GM21367 (cell line): ENCODE measurements at regions not wholly inside any gene's neighbourhood (a gene's known extent, or its start where the extent isn't known, plus 50 kb on each side); places are given as distances from the start of the nearest gene placed in this dataset.
"Not testable (repeated sequence)": the region's sequence is repeated elsewhere in the genome, so short reads cannot be mapped to it uniquely, and the experiment has no call there.

Experiments used
- ATAC-seq: cut with Tn5 transposase; IDR thresholded peaks from one replicate; pipeline ENCODE4 v1.9.1; 2021; ENCODE audit not compliant: unreplicated experiment

DNA sequence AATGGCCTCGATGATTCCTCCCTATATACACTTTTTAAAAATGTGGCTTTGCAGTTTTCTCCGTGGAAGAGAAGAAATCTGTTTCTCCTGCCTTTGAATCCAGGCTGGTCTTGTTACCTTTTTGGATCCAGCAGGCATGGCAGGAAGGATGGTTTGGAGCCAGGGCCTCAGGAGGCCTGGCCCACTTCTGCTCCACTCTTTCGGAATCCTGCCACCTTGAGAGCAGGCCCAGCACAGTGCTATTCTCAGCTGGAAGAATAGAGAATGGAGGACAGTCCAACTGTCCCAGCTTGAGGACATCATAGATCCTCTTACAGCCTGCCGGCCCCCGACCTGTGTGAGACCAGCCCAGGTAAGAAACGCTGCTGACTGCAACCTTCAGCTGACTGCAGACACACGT, 421.5 kb downstream of the FUT8 start:
- ATAC-seq: no peak

DNA sequence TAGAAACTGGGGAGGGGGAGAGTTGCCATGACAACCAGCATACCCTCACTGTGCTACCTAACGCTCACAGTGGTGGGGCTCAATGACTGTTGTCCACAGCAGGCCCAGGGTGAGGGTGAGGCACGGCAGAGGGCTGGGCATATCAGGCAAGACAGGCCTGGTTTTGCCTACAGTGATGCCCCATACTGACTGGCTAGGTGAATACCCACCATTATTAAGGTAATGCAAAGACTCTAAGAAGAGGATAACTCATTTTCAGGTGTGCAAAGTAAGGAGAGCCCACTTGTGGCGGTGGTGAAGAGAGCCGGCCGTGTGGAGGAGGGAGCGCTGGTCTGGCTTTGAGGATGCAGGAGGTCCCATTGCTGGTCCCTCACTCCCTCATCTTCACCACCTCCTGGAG, 422.3 kb downstream of the FUT8 start:
- ATAC-seq: no peak

DNA sequence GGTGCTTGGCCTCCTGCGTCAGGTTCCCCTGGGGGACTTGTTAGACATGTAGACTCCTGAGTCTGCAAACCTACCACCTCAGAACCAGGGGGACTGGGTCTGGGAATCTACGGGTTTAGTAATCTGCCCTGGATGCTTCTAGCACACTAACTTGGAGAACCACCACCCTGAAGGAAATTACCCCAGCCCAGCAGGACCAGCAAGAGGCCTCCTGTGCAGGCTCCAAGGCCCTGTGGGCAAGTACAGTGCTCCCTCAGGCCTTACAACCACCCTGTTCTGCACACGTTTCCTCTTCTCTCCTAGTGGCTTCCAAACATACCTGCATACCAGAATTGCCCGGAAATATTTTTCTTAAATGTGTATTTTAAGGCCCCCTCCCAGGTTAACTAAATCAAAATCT, 423.0 kb downstream of the FUT8 start:
- no peak for ATAC-seq

DNA sequence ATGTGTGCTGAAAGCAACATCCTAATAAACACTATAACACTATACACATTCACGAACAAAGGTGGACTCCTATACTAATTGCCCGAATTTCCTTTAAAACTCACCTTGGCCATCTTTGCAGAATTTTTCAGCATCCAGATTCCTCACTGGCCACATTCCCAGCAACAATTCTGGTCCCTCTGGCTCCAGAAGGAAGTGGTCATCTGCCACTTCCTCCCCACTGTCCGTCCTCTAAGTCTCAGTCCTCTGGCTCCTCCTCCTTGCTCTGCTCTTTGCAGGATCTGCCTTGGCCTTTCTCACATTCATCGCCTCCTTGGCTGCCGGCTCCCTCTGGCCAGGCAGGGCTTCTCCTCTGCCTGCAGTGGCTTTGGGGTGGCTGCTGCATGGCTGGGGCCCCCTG, 426.0 kb downstream of the FUT8 start:
- ATAC-seq: no peak

DNA sequence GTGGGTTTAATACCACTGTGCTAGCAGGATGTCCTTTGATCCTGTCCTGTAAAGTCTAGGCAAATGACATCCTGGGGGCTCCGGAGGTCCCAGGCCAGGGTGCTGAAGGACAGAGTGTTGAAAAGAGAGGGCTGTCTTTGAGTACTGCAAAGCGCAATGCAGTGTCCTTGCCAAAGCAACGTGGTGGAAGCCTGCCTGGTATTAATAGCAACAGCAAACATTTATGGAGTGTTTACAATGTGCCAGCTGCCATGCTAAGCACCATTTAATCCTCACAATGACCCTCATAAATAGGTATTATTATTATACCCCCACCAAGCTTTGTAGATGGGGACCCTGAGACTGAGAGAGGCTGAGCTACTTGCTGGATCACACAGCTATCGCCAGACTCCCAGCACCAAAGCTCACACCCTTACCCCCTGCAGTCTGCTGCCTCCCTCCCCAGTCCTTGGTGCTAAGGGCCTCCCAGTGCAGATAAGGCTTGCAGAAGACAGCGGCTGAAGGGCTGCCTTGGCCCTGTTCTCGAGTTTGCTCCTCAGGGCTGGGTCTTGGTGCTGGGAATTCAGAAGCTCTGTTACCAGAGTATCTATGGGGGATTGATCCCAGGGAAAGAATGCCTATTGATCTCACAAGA, 427.7 kb downstream of the FUT8 start:
- ATAC-seq: no peak

DNA sequence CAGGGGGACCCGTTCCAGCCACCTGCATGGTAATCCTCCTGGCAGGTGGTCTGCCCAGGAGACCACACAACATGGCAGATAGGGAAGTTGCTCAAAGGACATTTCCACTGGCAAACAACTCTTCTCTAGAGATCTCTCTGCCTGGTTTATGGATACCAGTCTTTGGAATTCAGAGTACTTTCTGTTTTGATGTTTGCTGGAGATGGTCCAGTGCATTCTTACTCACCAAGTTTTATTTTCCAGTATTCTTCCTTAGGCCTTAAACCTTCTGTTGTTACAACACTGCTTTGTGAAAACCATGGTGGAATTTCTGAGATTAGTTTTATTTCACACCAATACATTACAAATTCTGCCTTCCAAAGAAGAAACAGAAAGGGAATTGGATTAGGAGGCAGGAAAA, 428.3 kb downstream of the FUT8 start:
- no peak for ATAC-seq

DNA sequence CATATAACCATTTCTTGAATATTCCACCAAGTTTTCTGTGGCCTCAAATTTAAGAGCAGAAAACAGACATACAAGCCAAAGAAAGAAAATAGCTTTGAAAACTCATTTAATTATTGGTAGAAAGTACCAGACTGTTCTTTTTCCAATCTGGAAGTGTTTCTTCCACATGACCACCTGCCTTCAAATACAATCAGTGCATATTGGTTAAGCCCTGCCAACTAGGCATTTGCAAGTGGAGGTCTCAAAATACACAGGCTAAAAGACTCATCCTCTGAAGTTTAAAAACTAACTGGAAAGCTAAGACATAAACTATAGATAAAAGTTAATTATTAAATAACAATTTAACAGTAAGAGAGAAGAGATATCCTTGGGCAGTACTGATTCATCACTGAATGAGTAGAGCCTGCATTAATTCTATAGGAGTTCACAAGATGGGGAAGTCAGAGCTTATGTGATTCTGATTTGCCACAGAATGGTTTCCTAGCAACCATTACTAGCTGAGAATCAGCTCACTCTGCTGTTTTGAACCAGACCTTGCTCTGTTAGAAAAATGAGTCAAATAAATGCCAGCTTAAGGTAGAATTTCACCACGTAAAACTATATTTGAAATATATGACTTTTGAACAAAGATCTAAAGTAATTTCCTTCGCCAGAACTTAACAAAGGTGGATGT, 433.8 kb downstream of the FUT8 start:
- no peak for ATAC-seq

DNA sequence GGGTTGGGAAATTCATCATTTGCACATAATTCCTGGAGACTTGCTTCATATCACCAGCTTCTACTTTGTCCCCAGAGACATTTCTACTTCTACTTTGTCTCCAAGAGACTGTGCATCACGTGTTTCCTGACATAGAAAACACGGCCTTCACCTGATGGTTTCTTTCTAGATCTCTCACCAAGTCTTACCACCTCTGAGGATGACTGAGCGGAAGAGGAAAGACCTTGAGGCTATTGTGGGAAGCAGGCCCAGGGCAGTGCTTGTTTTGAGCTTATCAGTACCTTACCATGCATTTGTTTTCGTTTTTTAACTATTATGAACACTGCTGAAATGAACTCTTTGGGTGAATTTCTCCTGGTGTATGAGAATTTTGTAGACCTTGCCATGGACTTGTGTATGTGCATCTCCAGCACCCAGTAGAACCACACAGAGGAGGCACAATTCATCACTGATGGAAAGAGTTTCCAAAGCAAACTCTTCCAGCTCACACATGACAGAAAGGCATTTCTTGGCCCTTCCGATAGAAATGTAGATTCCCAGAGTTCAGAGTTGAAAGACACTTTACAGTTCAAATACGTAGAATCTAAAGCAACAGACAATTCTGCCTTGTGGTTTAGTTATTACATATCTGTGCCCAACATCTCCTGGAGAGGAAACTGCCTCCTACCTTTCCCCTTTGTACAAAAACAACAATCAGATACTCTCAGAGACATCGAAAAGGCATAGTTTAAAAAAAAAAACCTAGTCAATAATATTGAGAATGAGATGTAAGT, 434.7 kb downstream of the FUT8 start:
- peak; percentile 55 for ATAC-seq

DNA sequence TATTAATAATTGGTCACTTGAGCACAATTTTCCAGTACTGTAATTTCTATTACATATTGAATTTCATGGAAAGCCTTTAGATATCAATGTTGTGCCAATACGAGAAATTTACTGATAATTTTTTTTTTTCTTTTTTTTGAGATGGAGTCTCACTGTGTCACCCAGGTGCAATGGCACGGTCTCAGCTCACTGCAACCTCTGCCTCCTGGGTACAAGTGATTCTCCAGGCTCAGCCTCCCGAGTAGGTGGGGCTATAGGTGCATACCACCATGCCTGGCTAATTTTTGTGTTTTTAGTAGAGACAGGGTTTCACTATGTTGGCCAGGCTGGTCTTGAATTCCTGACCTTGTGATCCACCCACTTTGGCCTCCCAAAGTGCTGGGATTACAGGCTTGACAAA, 435.4 kb downstream of the FUT8 start:
- ATAC-seq: not testable (repeated sequence)

DNA sequence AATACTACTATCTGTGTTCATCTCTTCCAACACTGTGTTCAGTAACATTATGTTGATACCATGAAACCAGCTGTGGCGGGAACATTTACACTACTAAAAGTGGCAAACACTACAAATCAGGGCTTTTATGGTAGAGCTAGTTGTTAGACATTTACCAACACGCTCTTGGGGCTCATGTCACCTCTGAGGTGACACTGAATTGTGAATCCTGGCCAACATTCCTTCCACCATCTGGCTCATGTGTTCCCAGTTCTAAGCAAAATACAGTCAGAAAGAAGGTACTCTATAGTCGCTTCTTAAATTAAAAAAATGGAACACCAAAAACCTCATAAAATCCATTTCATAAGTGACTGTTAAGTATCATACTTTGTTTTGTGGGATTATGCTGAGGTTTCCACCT, 436.6 kb downstream of the FUT8 start:
- no peak for ATAC-seq

DNA sequence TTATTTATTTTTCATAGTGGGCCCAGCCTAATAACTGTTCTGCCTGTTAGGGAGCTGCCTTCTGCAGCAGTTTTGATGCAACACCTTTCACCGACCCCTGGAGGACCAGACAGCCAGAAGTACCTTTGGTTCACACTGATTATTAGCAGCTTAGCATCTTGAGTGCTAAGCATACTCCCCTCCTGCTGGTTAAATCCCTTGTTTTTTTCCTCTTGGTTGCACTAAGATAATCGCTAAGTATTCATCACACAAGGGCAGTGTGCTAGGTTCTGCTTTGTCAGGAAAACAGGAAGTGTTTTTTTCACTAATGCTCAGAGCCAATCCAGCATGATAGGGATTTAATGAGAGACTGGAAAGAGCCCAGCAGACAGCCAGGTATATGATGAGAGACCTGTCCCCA, 437.0 kb downstream of the FUT8 start:
- no peak for ATAC-seq

DNA sequence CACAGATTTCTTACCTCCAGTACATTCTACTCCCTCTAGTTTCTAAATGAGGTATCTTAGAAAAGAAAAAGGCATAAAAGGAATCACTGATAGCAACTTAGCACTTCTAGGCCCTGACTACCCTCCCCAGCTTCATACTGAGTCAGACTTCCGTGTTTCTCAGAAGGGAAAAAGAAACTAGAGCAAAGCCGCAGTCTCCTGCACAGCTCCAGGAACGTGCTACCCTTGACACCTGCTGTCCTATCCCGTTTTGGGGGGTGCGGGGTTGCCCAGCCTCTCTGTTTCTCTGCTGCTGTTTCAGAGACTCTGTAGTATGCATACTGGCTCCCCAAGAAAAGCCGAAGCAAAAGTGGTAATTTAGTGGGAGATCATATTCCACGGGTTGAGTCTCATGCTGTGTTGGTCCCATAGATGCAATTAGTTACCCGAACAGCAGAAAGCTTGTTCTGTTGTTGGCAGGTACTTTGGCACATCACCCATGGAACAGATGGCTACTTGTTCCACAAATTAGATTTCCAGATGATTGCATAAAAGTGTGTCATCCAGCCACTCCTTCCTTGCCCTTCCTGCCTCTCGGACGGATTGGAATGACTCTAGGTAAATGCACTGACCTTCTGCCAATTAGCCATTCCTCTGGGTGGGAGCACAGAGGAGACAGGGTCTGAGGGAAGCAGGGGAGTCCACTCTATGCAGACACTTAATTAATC, 438.1 kb downstream of the FUT8 start:
- no peak for ATAC-seq

DNA sequence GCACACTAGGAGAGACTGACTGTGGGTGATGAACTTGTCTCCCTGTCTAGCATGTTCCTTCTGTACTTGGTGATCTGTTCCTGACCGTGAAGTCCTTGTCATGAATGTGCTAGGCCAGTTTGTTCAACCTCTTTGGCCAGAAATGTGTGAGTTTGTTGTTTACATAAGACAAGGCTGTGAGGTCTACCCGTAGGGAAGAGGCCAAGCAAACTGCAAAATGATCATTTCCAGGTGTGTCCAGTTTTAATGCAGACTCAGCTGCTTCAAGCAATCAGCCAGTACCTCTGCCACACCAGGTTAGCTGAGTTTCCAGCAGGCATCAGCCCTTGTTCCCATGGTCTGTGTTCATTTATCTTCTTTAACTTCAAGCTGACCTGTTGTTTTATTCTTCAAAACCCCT, 440.2 kb downstream of the FUT8 start:
- no peak for ATAC-seq

DNA sequence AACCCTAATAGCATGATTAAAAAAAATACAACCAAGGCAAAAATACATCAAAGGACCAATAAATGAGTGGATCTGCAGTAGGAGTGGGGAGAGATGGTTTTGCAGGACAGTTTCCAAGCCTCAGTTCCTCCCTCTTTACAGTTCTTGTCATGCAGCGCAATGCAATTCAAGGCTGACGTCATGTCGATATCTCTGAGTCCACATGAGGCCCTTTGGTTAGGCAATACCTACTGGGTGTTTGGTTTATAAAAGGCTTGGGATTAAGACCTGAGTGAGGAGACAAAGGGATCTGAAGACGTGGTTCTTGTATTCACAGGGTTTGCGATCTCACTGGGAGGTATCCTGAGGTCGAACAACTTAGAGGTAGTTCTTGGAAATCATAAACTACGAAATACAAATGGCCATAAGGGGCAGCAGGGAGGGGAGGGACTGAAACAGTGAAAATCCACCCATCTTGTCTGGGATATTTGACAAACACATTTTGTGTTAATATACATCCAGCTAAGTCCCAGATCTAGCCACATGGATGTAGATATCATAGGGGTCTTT, 441.0 kb downstream of the FUT8 start:
- no peak for ATAC-seq

DNA sequence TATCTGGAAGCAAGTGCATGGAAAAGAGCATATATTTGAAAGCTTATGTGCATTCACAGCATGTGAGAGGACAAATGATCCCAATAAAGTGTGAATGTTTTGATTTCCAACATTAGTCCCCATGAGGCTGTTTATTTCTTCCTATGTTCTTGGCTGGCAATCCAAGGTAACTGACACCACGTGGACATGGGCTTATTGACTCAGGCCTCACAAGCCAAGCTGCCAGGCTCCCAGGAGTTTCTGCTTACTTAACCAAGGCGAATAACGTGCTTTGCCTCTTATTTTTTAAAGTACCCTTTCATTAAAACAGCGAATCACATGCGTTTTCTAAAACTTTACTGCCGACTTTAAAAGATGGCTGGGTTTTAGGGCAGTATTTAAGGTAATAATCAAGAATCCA, 441.7 kb downstream of the FUT8 start:
- no peak for ATAC-seq

DNA sequence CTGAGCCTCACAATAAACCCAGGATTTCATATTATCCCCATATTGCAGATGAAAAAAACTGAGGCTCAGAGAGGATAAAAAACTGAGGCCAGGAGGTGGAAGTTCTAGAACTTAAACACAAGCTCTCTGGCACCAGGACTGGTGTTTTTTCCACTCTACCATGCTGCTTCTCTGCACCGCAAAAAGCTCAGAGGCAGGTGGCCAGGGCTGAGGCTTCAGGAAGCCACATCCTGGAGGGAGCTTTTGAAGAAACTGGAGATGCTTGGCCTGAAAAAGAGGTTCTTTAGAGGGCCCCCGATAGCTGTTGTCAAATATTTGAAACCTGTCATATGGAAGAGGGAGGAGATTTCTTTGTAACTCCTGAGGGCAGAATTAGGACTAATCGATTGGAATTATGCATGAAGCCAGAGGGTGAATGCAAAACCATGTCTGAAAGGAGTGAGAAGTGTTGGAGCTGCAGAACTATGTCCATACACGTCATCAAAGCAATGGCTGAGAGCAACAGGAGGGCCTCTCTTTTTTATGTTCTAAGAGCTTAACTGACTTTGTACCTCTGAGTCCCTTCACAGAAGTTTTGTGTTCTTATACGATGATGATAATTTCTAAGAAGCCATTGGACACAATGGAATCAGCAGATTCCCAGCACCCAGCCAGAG, 448.6 kb downstream of the FUT8 start:
- no peak for ATAC-seq

DNA sequence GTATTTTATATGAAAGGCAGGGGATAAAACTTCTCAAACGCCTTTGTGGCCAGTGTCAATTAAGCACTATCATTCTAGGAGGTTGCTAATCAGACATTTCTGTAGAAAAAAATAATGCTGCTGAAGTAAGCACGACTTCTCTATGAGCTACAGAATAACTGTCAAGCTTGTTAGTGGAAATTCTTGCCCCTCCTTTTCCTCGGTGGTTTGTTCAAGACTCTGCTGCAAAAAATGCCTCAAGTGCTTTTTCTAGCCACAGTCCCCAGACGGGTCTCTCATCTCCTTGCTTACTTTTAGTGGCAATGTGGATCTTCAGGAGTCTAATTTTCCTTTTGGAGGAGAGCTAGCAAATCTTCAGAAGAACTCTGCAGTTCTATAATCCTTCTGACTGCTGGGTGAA, 452.0 kb downstream of the FUT8 start:
- no peak for ATAC-seq

DNA sequence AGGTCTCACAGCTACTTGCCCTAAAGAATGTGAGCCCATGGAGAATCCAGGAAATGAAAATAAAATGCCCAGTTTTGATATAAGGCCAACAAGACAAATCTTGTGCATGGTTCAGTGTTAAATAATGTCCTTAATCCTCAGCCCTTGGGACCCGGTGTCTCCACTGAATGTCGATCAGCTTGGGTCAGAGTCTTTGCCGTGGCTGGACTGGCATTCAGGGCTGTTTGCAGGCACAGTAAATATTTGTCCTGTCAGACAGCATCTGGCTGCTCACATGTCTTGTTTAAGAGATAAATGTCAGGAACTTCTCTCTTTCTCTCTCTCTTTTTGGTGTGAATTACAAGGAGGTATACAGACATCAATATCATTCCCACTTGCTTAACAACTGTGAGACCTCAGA, 452.5 kb downstream of the FUT8 start:
- no peak for ATAC-seq

DNA sequence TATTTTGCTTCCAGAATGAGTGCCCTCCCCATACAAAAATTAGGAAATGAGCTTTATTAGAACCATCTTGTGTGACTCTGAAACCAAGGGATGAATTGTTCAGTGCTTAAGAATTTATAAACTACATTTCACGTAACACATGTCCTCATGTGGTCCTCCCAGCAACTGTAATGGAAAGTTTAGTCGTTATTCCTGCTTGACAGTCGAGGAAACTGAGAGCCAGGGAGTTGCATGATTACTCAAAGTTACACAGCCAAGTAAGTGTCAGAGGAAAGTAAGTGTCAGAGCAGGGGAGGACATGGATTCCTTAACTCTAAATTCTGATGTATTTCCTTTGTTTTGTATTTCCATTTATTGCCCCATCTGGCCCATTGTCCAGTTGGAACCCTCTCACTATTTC, 453.9 kb downstream of the FUT8 start:
- no peak for ATAC-seq

DNA sequence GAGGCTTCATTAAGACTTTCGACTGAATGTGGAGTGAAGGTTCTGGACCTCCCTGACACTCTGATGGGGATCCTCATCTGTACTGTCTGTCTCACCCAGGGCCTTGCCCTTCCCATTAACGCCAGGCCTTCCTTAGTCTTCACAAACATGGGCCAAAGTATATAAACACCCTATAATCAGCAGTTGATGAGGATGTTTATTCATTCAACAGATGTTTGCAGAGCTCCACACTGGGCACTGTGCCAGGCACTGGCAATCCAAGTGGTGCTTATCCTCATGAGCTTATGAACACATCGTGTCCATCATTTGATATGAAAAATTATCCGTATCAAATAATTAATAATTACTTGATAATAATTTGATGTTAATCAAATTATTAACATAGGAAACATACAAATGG, 454.4 kb downstream of the FUT8 start:
- no peak for ATAC-seq

DNA sequence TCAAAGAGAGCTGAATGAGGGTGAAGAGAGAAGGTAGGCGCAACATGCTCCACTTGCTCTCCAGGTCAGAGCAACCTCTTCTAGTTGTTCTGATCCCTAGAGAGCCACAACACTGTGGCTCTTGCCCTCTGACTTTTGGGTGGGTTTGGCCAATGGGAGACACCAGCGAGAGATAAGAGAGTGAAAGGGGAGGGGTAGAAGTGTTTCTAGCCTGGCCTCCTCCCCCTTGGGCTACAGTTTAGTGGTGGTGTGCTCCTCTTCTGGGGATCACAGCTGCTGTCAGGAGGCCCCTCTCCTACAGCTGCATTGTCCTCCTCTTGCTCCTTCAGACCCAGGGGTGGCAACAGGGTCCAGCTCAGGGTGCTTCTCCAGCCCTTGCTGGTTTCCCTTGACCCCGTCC, 454.8 kb downstream of the FUT8 start:
- ATAC-seq: no peak
